ENCODE measurements at regions not wholly inside any gene's neighbourhood (a gene's known extent, or its start where the extent isn't known, plus 50 kb on each side); places are given as distances from the start of the nearest gene placed in this dataset.
A peak's percentile ranks its signal among the peaks of the same experiment; 100 is the strongest.

GRCh38 chr1:55827350-55827749 lies 612.2 kb upstream of the USP24 start:
- no peak for TF ChIP-seq POLR2A (IDR thresholded peaks at IDR 0.05)
- TF ChIP-seq EP300 (IDR thresholded peaks at IDR 0.05; ENCODE audit: low read depth): peak; percentile 33
- TF ChIP-seq CTCF (IDR thresholded peaks at IDR 0.05): no peak
